ENCODE measurements at regions not wholly inside any gene's neighbourhood (a gene's known extent, or its start where the extent isn't known, plus 50 kb on each side); places are given as distances from the start of the nearest gene placed in this dataset.

DNA sequence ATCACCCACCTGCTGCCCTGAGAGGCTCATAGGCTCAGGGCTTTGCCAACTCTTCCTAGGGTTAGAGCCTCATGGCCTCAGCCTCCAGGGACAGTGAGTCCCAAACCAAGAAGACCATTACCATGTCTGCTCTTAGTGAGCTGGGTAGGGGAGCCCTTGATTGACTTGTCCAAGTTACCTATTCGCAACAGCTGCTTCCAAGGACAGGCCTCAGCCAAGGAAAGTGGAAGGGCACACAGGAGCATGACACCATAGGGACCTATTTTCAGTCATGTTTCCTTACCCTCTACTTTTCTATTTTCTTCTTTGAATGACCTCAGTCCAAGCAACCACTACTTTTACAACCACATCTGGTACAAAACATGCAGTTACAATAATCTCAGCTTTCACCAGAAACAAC lies 81.6 kb downstream of the LBH start:
- TF ChIP-seq, protein P1, sequence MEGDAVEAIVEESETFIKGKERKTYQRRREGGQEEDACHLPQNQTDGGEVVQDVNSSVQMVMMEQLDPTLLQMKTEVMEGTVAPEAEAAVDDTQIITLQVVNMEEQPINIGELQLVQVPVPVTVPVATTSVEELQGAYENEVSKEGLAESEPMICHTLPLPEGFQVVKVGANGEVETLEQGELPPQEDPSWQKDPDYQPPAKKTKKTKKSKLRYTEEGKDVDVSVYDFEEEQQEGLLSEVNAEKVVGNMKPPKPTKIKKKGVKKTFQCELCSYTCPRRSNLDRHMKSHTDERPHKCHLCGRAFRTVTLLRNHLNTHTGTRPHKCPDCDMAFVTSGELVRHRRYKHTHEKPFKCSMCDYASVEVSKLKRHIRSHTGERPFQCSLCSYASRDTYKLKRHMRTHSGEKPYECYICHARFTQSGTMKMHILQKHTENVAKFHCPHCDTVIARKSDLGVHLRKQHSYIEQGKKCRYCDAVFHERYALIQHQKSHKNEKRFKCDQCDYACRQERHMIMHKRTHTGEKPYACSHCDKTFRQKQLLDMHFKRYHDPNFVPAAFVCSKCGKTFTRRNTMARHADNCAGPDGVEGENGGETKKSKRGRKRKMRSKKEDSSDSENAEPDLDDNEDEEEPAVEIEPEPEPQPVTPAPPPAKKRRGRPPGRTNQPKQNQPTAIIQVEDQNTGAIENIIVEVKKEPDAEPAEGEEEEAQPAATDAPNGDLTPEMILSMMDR (conservative IDR thresholded peaks at IDR 0.05 in 1 of 2, IDR thresholded peaks at IDR 0.05 in 1 of 2; ENCODE audit: low read depth in 1 of 2, low read length in 2 of 2), result no peak
- TF ChIP-seq EZH2 (IDR thresholded peaks at IDR 0.05; ENCODE audit: low read length, missing control alignments), result no peak
